ENCODE measurements at regions not wholly inside any gene's neighbourhood (a gene's known extent, or its start where the extent isn't known, plus 50 kb on each side); places are given as distances from the start of the nearest gene placed in this dataset.

DNA sequence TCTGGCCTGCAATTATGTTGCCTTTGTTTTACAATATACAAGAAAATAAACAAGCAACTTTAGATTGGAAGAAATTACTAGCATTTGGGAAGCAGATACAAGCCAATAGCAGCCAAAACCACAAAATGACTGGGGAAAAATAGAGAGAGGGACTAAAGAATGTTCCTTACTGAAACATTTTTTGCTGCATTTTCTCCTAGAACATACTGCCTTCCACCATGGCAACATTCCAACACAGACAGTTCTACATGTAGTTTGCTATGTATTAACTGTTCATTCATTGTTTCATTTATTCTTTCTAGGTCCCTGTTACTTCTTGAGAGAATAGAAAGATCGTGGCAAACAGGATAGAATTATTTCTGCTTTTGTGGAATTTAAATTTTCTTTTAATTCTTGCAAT lies 530.2 kb downstream of the RPS29 start:
- 50 to 70% methylated on average over 1 of the region's 1 CpG for whole genome bisulfite sequencing, 2 donors (ENCODE audit: low coverage in 1 of 2)
- intact Hi-C loops (cut with DNase I; ENCODE audit: low total_unique reads): no loop called here

DNA sequence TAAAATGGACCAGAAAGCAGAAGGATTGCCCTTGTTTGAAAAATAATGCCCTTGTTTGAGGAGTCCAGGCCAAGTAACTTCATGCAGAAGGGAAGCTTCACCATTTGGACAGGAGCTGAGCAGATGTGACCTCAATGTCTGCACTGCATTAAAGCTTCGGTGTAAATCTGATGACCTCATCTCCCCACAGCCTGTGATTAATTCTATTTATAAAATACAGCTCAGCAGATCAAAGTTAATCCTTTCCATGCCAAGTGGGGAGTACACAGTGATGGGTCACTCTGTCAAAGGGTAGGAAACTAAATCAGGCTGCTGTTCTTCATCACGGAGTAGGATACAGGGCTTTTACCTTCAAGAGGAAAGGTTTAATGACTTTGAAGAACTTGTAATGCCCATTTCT lies 533.7 kb downstream of the RPS29 start:
- in situ Hi-C loops (cut with MboI; ENCODE audit: low pct_ligation_motif_present in 1 of 4, low pct_unique_long_range_greater_than_20kb in 1 of 4, low sequenced_read_pairs in 3 of 4) (no loop called here), intact Hi-C loops (cut with DNase I; ENCODE audit: low total_unique reads) (no loop called here)
- Histone ChIP-seq H3K27me3 (no peaks in the 10 kb centered on the region), H3K27ac (no peak overlapping the region), H3K9me3 (no peaks in the 10 kb centered on the region), H3K36me3 (no peaks in the 10 kb centered on the region), H3K4me3 (no peak overlapping the region), H3K4me1 (no peaks in the 10 kb centered on the region)
- DNase-seq: no peak
- TF ChIP-seq, protein P1, sequence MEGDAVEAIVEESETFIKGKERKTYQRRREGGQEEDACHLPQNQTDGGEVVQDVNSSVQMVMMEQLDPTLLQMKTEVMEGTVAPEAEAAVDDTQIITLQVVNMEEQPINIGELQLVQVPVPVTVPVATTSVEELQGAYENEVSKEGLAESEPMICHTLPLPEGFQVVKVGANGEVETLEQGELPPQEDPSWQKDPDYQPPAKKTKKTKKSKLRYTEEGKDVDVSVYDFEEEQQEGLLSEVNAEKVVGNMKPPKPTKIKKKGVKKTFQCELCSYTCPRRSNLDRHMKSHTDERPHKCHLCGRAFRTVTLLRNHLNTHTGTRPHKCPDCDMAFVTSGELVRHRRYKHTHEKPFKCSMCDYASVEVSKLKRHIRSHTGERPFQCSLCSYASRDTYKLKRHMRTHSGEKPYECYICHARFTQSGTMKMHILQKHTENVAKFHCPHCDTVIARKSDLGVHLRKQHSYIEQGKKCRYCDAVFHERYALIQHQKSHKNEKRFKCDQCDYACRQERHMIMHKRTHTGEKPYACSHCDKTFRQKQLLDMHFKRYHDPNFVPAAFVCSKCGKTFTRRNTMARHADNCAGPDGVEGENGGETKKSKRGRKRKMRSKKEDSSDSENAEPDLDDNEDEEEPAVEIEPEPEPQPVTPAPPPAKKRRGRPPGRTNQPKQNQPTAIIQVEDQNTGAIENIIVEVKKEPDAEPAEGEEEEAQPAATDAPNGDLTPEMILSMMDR (IDR thresholded peaks at IDR 0.05): no peak
- no peak for TF ChIP-seq EP300 (IDR thresholded peaks at IDR 0.05; ENCODE audit: low read depth)
- no peak for TF ChIP-seq POLR2A (IDR thresholded peaks at IDR 0.05)
- TF ChIP-seq POLR2AphosphoS5 (IDR thresholded peaks at IDR 0.05): no peak
- WGBS, 2 donors (ENCODE audit: low coverage in 1 of 2): 53 to 78% methylated on average over 1 to 2 of the region's 2 CpGs

More for the DNA sequence above, 530.2 kb downstream of the RPS29 start:
- H3K27ac ChIP-seq: no peak overlapping the region
- no peak overlapping the region for H3K4me3 ChIP-seq
- H3K27me3 ChIP-seq: no peaks in the 10 kb centered on the region
- H3K4me1 ChIP-seq: no peaks in the 10 kb centered on the region
- no peak for DNase-seq
- H3K36me3 ChIP-seq: no peaks in the 10 kb centered on the region
- in situ Hi-C loops (cut with MboI; ENCODE audit: low pct_ligation_motif_present in 1 of 4, low pct_unique_long_range_greater_than_20kb in 1 of 4, low sequenced_read_pairs in 3 of 4): no loop called here
- no peaks in the 10 kb centered on the region for H3K9me3 ChIP-seq
- TF ChIP-seq, protein P1 (IDR thresholded peaks at IDR 0.05): no peak
- no peak for TF ChIP-seq POLR2AphosphoS5 (IDR thresholded peaks at IDR 0.05)
- no peak for TF ChIP-seq POLR2A (IDR thresholded peaks at IDR 0.05)
- no peak for TF ChIP-seq EP300 (IDR thresholded peaks at IDR 0.05; ENCODE audit: low read depth)

DNA sequence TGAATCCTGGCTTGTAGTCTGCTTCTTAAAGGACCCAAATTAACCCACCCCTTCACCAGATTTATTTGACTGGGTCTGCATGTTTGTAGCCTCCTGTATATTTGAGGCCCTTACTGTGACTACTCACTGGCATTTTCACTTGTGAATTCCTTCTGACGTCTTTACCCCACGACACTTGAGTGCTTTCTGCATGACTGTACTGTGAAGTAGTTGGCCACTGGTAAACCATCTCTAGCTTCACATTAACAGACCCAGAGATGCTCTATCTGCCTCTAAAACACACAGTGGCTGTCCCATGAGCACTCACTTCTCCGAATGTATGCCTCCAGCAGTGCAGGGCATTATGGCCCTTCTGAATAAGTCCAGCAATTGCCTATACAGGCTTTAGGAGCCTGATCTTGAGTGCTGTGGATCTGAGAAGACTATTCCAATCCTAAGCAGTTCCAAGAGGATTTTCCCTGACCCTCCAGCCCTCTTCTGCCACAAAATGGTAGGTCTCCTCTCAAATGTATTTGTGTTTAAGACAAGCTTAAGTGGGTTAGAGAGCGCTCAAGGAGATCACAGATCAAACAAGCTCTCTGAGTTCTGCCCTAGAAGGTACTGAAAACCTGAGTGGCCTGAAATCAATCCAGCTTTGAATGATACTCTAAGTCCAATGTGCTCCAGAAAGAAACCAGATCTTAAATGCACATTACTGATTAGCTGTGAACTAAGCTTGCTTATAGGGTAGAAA lies 534.7 kb downstream of the RPS29 start:
- no peak for DNase-seq
- no peaks in the 10 kb centered on the region for H3K4me1 ChIP-seq
- H3K9me3 ChIP-seq: no peaks in the 10 kb centered on the region
- in situ Hi-C loops (cut with MboI; ENCODE audit: low pct_ligation_motif_present in 1 of 4, low pct_unique_long_range_greater_than_20kb in 1 of 4, low sequenced_read_pairs in 3 of 4): no loop called here
- no peak for TF ChIP-seq POLR2AphosphoS5 (IDR thresholded peaks at IDR 0.05)
- TF ChIP-seq POLR2A (IDR thresholded peaks at IDR 0.05): no peak
- no peak for TF ChIP-seq EP300 (IDR thresholded peaks at IDR 0.05; ENCODE audit: low read depth)
- TF ChIP-seq, protein P1 (IDR thresholded peaks at IDR 0.05): no peak
- H3K4me3 ChIP-seq: no peak overlapping the region
- no peak overlapping the region for H3K27ac ChIP-seq
- no peaks in the 10 kb centered on the region for H3K27me3 ChIP-seq
- H3K36me3 ChIP-seq: no peaks in the 10 kb centered on the region
- intact Hi-C loops (cut with DNase I; ENCODE audit: low total_unique reads): no loop called here
- WGBS, 2 donors (ENCODE audit: low coverage in 1 of 2): 67 to 76% methylated on average over 2 to 4 of the region's 4 CpGs

DNA sequence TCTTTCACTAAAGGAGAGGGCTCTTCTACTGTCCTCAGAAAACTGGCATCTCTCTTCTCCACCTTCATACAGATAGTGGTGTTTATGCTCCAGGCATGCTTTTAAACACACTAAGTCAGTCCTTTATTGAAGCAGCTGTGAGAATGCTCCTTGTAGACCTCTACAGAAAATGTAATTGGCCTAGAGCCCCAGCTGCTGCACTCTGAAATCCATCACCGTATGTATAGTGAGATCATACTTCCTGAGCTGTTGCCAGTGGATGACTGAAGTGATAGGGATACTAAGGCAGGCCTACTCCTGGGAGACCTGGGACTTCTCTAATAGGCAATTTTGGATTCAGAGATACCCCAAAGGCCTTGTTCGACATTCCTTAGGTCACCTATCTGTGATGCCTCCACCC lies 535.4 kb downstream of the RPS29 start:
- no peaks in the 10 kb centered on the region for H3K36me3 ChIP-seq
- in situ Hi-C loops (cut with MboI; ENCODE audit: low pct_ligation_motif_present in 1 of 4, low pct_unique_long_range_greater_than_20kb in 1 of 4, low sequenced_read_pairs in 3 of 4): no loop called here
- no peak for DNase-seq
- intact Hi-C loops (cut with DNase I; ENCODE audit: low total_unique reads): no loop called here
- H3K4me1 ChIP-seq: no peaks in the 10 kb centered on the region
- no peak overlapping the region for H3K4me3 ChIP-seq
- WGBS, 2 donors (ENCODE audit: low coverage in 1 of 2): 77% methylated on average over 2 of the region's 2 CpGs; no CpG with 5 or more reads in 1 of the 2 donors
- no peaks in the 10 kb centered on the region for H3K9me3 ChIP-seq
- H3K27me3 ChIP-seq: no peaks in the 10 kb centered on the region
- H3K27ac ChIP-seq: no peak overlapping the region
- TF ChIP-seq POLR2AphosphoS5 (IDR thresholded peaks at IDR 0.05) (no peak), EP300 (IDR thresholded peaks at IDR 0.05; ENCODE audit: low read depth) (no peak), POLR2A (IDR thresholded peaks at IDR 0.05) (no peak)
- TF ChIP-seq, protein P1 (IDR thresholded peaks at IDR 0.05): no peak
